Neural cell (in vitro differentiated cells): ENCODE measurements at regions not wholly inside any gene's neighbourhood (a gene's known extent, or its start where the extent isn't known, plus 50 kb on each side); places are given as distances from the start of the nearest gene placed in this dataset.

Experiments
- H2AFZ ChIP-seq: fragments of 200-600, 300-800 bp; sonication (generic), shearing (Covaris generic); 2 replicates; pipeline ENCODE4 v1.6.0; 2014; ENCODE audit warnings: low read depth, mild to moderate bottlenecking, antibody characterized with exemption, low read length, moderate library complexity
- H3F3A ChIP-seq: fragments of 200-600 bp; shearing (Covaris generic); 2 replicates; pipeline ENCODE4 v1.6.1; 2016; ENCODE audit warnings: mild to moderate bottlenecking, moderate library complexity, mixed read lengths, antibody characterized with exemption, low read length; ENCODE audit not compliant: insufficient read depth, poor library complexity, severe bottlenecking
- H3K27ac ChIP-seq: fragments of 200-600, 300-800 bp; sonication (generic), shearing (Covaris generic); 2 replicates; pipeline ENCODE4 v1.5.1; 2014; ENCODE audit warnings: mild to moderate bottlenecking, low read length, moderate library complexity
- H3K27me3 ChIP-seq: fragments of 300-800, 200-600 bp; sonication (generic), shearing (Covaris generic); 2 replicates; pipeline ENCODE4 v1.6.0; 2014; ENCODE audit warnings: mild to moderate bottlenecking, low read depth, low read length, moderate library complexity; ENCODE audit not compliant: insufficient read depth
- H3K36me3 ChIP-seq: fragments of 300-800, 200-600 bp; sonication (generic), shearing (Covaris generic); 2 replicates; pipeline ENCODE4 v1.5.1; 2014; ENCODE audit warnings: mild to moderate bottlenecking, antibody characterized with exemption, low read length, moderate library complexity; ENCODE audit not compliant: insufficient read depth
- H3K4me2 ChIP-seq: fragments of 300-800, 200-600 bp; sonication (generic), shearing (Covaris generic); 2 replicates; pipeline ENCODE4 v1.6.0; 2014; ENCODE audit warnings: mild to moderate bottlenecking, low read length
- H3K4me3 ChIP-seq: fragments of 300-800, 200-600 bp; sonication (generic), shearing (Covaris generic); 2 replicates; pipeline ENCODE4 v1.5.1; 2014; ENCODE audit warnings: mild to moderate bottlenecking, low read length, moderate library complexity
- H3K79me2 ChIP-seq: fragments of 200-600 bp; shearing (Covaris generic); replicated peaks from 2 replicates; pipeline ENCODE4 v1.6.0; 2014; ENCODE audit warnings: mild to moderate bottlenecking, low read length, moderate library complexity; ENCODE audit not compliant: insufficient read depth
- H3K9ac ChIP-seq: fragments of 300-800, 200-600 bp; sonication (generic), shearing (Covaris generic); 2 replicates; pipeline ENCODE4 v1.6.1; 2016; ENCODE audit warnings: mild to moderate bottlenecking, low read length, mixed read lengths
- H3K9me2 ChIP-seq: fragments of 200-600 bp; shearing (Covaris generic); 2 replicates; pipeline ENCODE4 v1.6.1; 2016; ENCODE audit warnings: mild to moderate bottlenecking, low read length, mixed read lengths; ENCODE audit not compliant: insufficient read depth
- H3K9me3 ChIP-seq: fragments of 200-600, 300-800 bp; sonication (generic), shearing (Covaris generic); 2 replicates; pipeline ENCODE4 v1.6.1; 2016; ENCODE audit warnings: mild to moderate bottlenecking, mixed run types, low read length, moderate library complexity, mixed read lengths
- H4K20me1 ChIP-seq: fragments of 200-600 bp; shearing (Covaris generic); 2 replicates; pipeline ENCODE4 v1.6.1; 2016; ENCODE audit warnings: mild to moderate bottlenecking, mixed run types; ENCODE audit not compliant: insufficient read depth
- CTCF ChIP-seq: fragments of 450-650 bp; IDR thresholded peaks from 2 replicates; pipeline ENCODE4 v1.5.1; 2014; ENCODE audit warnings: antibody characterized with exemption, mild to moderate bottlenecking, moderate library complexity; ENCODE audit not compliant: poor library complexity, severe bottlenecking
- EP300 ChIP-seq: fragments of 450-650 bp; conservative IDR thresholded peaks from 2 replicates; pipeline ENCODE4 v1.6.1; 2014; ENCODE audit warnings: antibody characterized with exemption, mild to moderate bottlenecking, moderate library complexity; ENCODE audit not compliant: poor library complexity, severe bottlenecking
- EZH2 ChIP-seq: fragments of 200-600, 300-800 bp; shearing (Covaris generic), sonication (generic); IDR thresholded peaks from 2 replicates; pipeline ENCODE4 v1.6.1; 2014; ENCODE audit warnings: antibody characterized with exemption, low read length, borderline replicate concordance, mild to moderate bottlenecking; ENCODE audit not compliant: insufficient read depth, poor library complexity, severe bottlenecking
- MXI1 ChIP-seq: fragments of 450-650 bp; conservative IDR thresholded peaks from 2 replicates; pipeline ENCODE4 v1.6.1; 2014; ENCODE audit warnings: antibody characterized with exemption, mild to moderate bottlenecking; ENCODE audit not compliant: poor library complexity, severe bottlenecking
- POLR2AphosphoS5 ChIP-seq: IDR thresholded peaks from 2 replicates; pipeline ENCODE4 v1.6.1; 2012
- RAD21 ChIP-seq: fragments of 450-650 bp; conservative IDR thresholded peaks from 2 replicates; pipeline ENCODE4 v1.6.1; 2014; ENCODE audit warnings: antibody characterized with exemption, mild to moderate bottlenecking, moderate library complexity
- REST ChIP-seq: IDR thresholded peaks from 2 replicates; pipeline ENCODE4 v1.6.1; 2012; ENCODE audit warnings: borderline replicate concordance
- SMC3 ChIP-seq: fragments of 450-650 bp; conservative IDR thresholded peaks from 2 replicates; pipeline ENCODE4 v1.6.1; 2014; ENCODE audit warnings: antibody characterized with exemption, mild to moderate bottlenecking, moderate library complexity; ENCODE audit not compliant: poor library complexity
- TAF1 ChIP-seq: IDR thresholded peaks from 2 replicates; pipeline ENCODE4 v1.6.1; 2012; ENCODE audit warnings: low read depth

- Histone ChIP-seq H3K36me3 (no peaks in the 10 kb centered on the region), H3K9me2 (no peaks in the 10 kb centered on the region), H2AFZ (no peak overlapping the region), H3K27ac (no peak overlapping the region), H3K4me2 (no peak overlapping the region), H3K9me3 (no peaks in the 10 kb centered on the region), H3K9ac (no peak overlapping the region), H3K79me2 (no peaks in the 10 kb centered on the region), H3K4me3 (no peak overlapping the region), H4K20me1 (no peaks in the 10 kb centered on the region), H3K27me3 (no peaks in the 10 kb centered on the region), H3F3A (no peaks in the 10 kb centered on the region)
- TF ChIP-seq TAF1 (no peak), SMC3 (no peak), CTCF (no peak), REST (no peak), EZH2 (no peak), EP300 (no peak), MXI1 (no peak), POLR2AphosphoS5 (no peak), RAD21 (no peak)
Measured at GRCh38 chr11:111107501-111107900, 138.0 kb upstream of the POU2AF2 start.

- Histone ChIP-seq H3K9ac (no peak overlapping the region), H3K4me2 (no peak overlapping the region), H3K79me2 (no peaks in the 10 kb centered on the region), H3K27ac (no peak overlapping the region), H3K9me3 (no peaks in the 10 kb centered on the region), H2AFZ (no peak overlapping the region), H3K36me3 (no peaks in the 10 kb centered on the region), H3K9me2 (no peaks in the 10 kb centered on the region), H3F3A (no peaks in the 10 kb centered on the region), H3K4me3 (no peak overlapping the region), H3K27me3 (no peaks in the 10 kb centered on the region), H4K20me1 (no peaks in the 10 kb centered on the region)
- TF ChIP-seq CTCF, result no peak
- no peak for TF ChIP-seq EP300
- no peak for TF ChIP-seq EZH2
- no peak for TF ChIP-seq TAF1
- no peak for TF ChIP-seq SMC3
- no peak for TF ChIP-seq MXI1
Measured at GRCh38 chr11:111106641-111107040, 138.9 kb upstream of the POU2AF2 start.
